Mesothelial cell of epicardium (in vitro differentiated cells): ENCODE measurements at regions not wholly inside any gene's neighbourhood (a gene's known extent, or its start where the extent isn't known, plus 50 kb on each side); places are given as distances from the start of the nearest gene placed in this dataset.

ENCODE experiments used
- DNase-seq, 2 experiments: peaks; one replicate each; pipeline ENCODE4 v3.0.0; 2021; ENCODE audit warnings: low spot score in 2 of 2; ENCODE audit not compliant: unreplicated experiment in 2 of 2
- H3K27ac Mint-ChIP-seq: 2 replicates; pipeline ENCODE4 v1.8.0; 2021; ENCODE audit warnings: mixed read lengths
- H3K27me3 Mint-ChIP-seq: 2 replicates; pipeline ENCODE4 v1.8.0; 2021; ENCODE audit warnings: low read depth, mixed read lengths
- H3K36me3 Mint-ChIP-seq: 2 replicates; pipeline ENCODE4 v1.8.0; 2021; ENCODE audit warnings: mixed read lengths
- H3K4me1 Mint-ChIP-seq: 2 replicates; pipeline ENCODE4 v1.8.0; 2021; ENCODE audit warnings: mixed read lengths
- H3K4me3 Mint-ChIP-seq: 2 replicates; pipeline ENCODE4 v1.8.0; 2021; ENCODE audit warnings: mild to moderate bottlenecking, moderate library complexity, mixed read lengths
- H3K9me3 Mint-ChIP-seq: 2 replicates; pipeline ENCODE4 v1.8.0; 2021; ENCODE audit warnings: mixed read lengths
- TF ChIP-seq, protein P1 (sequence below): fragments of 200-600 bp; sonication (generic); IDR thresholded peaks from one replicate; pipeline ENCODE4 v1.5.0; 2021; ENCODE audit warnings: antibody characterized with exemption; ENCODE audit not compliant: unreplicated experiment

- H3K27ac Mint-ChIP-seq = no peak overlapping the region
- TF ChIP-seq, protein P1, sequence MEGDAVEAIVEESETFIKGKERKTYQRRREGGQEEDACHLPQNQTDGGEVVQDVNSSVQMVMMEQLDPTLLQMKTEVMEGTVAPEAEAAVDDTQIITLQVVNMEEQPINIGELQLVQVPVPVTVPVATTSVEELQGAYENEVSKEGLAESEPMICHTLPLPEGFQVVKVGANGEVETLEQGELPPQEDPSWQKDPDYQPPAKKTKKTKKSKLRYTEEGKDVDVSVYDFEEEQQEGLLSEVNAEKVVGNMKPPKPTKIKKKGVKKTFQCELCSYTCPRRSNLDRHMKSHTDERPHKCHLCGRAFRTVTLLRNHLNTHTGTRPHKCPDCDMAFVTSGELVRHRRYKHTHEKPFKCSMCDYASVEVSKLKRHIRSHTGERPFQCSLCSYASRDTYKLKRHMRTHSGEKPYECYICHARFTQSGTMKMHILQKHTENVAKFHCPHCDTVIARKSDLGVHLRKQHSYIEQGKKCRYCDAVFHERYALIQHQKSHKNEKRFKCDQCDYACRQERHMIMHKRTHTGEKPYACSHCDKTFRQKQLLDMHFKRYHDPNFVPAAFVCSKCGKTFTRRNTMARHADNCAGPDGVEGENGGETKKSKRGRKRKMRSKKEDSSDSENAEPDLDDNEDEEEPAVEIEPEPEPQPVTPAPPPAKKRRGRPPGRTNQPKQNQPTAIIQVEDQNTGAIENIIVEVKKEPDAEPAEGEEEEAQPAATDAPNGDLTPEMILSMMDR = no peak
- no peaks in the 10 kb centered on the region for H3K27me3 Mint-ChIP-seq
- H3K36me3 Mint-ChIP-seq = no peaks in the 10 kb centered on the region
- H3K4me1 Mint-ChIP-seq = no peaks in the 10 kb centered on the region
- H3K4me3 Mint-ChIP-seq = no peak overlapping the region
- no peaks in the 10 kb centered on the region for H3K9me3 Mint-ChIP-seq
- no peak for DNase-seq
Observed at GRCh38 chr5:29769474-29769873, 1424.0 kb upstream of the CDH6 start.

- peaks cover 5% of the 10 kb centered on the region for H3K4me1 Mint-ChIP-seq
- TF ChIP-seq, protein P1 = no peak
- H3K27me3 Mint-ChIP-seq = no peaks in the 10 kb centered on the region
- H3K36me3 Mint-ChIP-seq = no peaks in the 10 kb centered on the region
- H3K4me3 Mint-ChIP-seq = no peak overlapping the region
- H3K9me3 Mint-ChIP-seq = peaks cover 11% of the 10 kb centered on the region
- no peak overlapping the region for H3K27ac Mint-ChIP-seq
- no peak for DNase-seq
Observed at GRCh38 chr5:29758986-29759421, 1434.5 kb upstream of the CDH6 start.

- H3K36me3 Mint-ChIP-seq = no peaks in the 10 kb centered on the region
- H3K4me3 Mint-ChIP-seq = no peak overlapping the region
- no peak overlapping the region for H3K27ac Mint-ChIP-seq
- TF ChIP-seq, protein P1 = no peak
- peaks cover 11% of the 10 kb centered on the region for H3K9me3 Mint-ChIP-seq
- H3K27me3 Mint-ChIP-seq = no peaks in the 10 kb centered on the region
- no peak for DNase-seq
- no peaks in the 10 kb centered on the region for H3K4me1 Mint-ChIP-seq
Observed at GRCh38 chr5:29750453-29750852, 1443.0 kb upstream of the CDH6 start.

GRCh38 chr5:29744618-29745017, 1448.9 kb upstream of the CDH6 start:
- H3K27me3 Mint-ChIP-seq = peaks cover 3% of the 10 kb centered on the region
- DNase-seq = no peak
- no peak overlapping the region for H3K4me3 Mint-ChIP-seq
- no peaks in the 10 kb centered on the region for H3K9me3 Mint-ChIP-seq
- no peaks in the 10 kb centered on the region for H3K36me3 Mint-ChIP-seq
- TF ChIP-seq, protein P1 = no peak
- H3K27ac Mint-ChIP-seq = no peak overlapping the region
- no peaks in the 10 kb centered on the region for H3K4me1 Mint-ChIP-seq

DNA sequence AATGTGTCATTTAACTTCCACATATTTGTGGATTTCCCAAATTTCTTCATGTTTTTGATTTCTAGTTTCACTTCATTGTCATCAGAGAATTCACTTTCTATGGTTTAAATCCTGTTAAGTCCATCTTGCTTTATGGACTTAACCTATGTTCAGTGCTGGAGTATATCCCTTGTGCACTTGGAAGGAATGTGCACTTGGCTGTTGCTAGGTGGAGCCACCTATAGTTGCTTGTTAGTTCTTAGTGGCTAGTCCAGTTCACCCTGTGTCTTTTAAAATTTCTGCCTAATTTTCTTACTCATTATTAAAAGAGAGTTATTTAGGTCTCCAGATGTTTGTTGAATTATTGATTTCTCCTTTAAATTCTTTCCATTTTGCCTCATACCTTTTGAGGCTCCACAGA, 1472.5 kb upstream of the CDH6 start:
- Mint-ChIP-seq H3K27ac (no peak overlapping the region), H3K4me1 (no peaks in the 10 kb centered on the region), H3K4me3 (no peak overlapping the region), H3K27me3 (no peaks in the 10 kb centered on the region), H3K9me3 (no peaks in the 10 kb centered on the region), H3K36me3 (no peaks in the 10 kb centered on the region)
- DNase-seq = no peak
- TF ChIP-seq, protein P1 = no peak

DNA sequence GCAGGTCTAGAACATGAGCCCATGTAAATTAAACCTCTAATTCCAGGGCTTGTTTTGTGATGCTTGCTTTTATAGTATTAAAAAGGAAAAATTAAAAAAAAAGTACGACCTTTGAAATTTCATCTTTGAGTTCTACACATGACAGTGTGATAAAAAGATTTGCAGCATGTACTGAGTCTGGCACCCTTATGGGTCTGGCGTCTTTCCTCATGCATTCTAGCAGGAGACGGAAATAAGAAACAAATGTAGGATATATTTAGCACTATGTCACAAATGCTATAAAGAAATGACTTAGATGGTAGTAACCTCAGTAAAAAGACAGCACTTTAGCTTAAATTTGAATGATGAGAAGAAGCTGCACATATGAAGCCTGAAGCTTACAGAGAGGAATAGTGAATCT, 1474.3 kb upstream of the CDH6 start:
- Mint-ChIP-seq H3K9me3 (no peaks in the 10 kb centered on the region), H3K36me3 (no peaks in the 10 kb centered on the region), H3K27ac (no peak overlapping the region), H3K4me1 (no peaks in the 10 kb centered on the region), H3K4me3 (no peak overlapping the region), H3K27me3 (no peaks in the 10 kb centered on the region)
- TF ChIP-seq, protein P1 = no peak
- no peak for DNase-seq
